Neutrophil (primary cell): ENCODE measurements at regions not wholly inside any gene's neighbourhood (a gene's known extent, or its start where the extent isn't known, plus 50 kb on each side); places are given as distances from the start of the nearest gene placed in this dataset.

ENCODE experiments used
- H3K27ac ChIP-seq: fragments of 200-600 bp; sonication (generic); 2 replicates; pipeline ENCODE4 v1.5.1; 2016; ENCODE audit warnings: mild to moderate bottlenecking, moderate library complexity
- H3K27me3 ChIP-seq: fragments of 200-600 bp; sonication (generic); 2 replicates; pipeline ENCODE4 v1.6.0; 2016; ENCODE audit warnings: mild to moderate bottlenecking
- H3K36me3 ChIP-seq: fragments of 200-600 bp; sonication (generic); 2 replicates; pipeline ENCODE4 v1.5.1; 2017
- H3K4me1 ChIP-seq, 2 experiments: fragments of 200-600 bp in 1 of 2; sonication (generic) in 1 of 2; 1 replicate in 1 of 2; 2 replicates in 1 of 2; pipeline versions ENCODE4 v1.5.1 to v1.6.1; 2013 to 2016; ENCODE audit warnings: low read depth in 1 of 2, low read length in 1 of 2, mild to moderate bottlenecking in 1 of 2, moderate library complexity in 1 of 2; ENCODE audit not compliant: control insufficient read depth in 1 of 2, insufficient read depth in 1 of 2
- H3K4me3 ChIP-seq, 2 experiments: fragments of 200-600 bp in 1 of 2; sonication (generic) in 1 of 2; 1 replicate in 1 of 2; 2 replicates in 1 of 2; pipeline ENCODE4 v1.5.1; 2013 to 2016; ENCODE audit warnings: low read depth in 1 of 2, low read length in 1 of 2, mild to moderate bottlenecking in 1 of 2, moderate library complexity in 1 of 2
- H3K9me3 ChIP-seq: fragments of 200-600 bp; sonication (generic); 2 replicates; pipeline ENCODE4 v1.5.1; 2016
- TF ChIP-seq, protein P1 (sequence below): fragments of 200-600 bp; sonication (generic); IDR thresholded peaks from 2 replicates; pipeline ENCODE4 v1.5.1; 2016; ENCODE audit warnings: antibody characterized with exemption

DNA sequence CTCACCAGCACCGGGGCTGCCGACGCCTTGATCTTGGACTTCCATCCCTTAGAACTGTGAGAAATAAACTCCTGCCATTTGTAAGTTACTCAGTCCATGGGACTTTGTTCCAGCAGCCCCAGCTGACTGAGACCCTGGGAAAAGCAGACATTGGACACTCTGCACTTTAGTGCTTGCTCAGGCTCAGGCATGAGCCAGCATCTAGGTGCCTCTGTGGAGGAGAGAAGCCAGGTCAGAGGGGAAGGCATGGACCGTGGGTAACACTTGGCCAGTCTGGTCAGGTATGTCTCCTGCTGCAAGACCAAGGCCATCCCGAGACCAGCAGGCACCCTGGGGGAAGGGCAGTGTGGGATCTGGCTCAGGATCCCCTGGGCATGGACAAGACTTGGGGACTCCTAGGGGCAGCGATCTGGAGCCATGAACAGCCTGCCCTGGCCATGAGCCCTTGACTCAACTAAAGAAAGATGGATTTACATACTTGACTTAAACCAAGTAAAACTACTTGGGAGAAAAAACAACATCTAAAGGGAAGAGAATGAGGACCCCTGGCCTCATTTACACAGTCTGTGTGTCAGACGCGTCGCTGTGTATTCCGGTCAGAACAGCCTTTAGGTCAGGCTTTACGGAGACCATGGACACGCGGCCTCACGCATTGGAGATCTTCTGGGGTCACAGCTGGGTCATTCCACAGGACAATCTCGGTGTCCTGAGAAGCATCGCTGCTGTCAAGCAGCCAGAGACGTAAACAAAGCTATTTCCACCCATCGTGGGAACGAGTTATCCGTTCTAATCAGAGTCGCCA is 497.1 kb downstream of the BRD1 start:
- no peaks in the 10 kb centered on the region for H3K36me3 ChIP-seq
- no peaks in the 10 kb centered on the region for H3K4me1 ChIP-seq
- H3K9me3 ChIP-seq, result no peaks in the 10 kb centered on the region
- TF ChIP-seq, protein P1, sequence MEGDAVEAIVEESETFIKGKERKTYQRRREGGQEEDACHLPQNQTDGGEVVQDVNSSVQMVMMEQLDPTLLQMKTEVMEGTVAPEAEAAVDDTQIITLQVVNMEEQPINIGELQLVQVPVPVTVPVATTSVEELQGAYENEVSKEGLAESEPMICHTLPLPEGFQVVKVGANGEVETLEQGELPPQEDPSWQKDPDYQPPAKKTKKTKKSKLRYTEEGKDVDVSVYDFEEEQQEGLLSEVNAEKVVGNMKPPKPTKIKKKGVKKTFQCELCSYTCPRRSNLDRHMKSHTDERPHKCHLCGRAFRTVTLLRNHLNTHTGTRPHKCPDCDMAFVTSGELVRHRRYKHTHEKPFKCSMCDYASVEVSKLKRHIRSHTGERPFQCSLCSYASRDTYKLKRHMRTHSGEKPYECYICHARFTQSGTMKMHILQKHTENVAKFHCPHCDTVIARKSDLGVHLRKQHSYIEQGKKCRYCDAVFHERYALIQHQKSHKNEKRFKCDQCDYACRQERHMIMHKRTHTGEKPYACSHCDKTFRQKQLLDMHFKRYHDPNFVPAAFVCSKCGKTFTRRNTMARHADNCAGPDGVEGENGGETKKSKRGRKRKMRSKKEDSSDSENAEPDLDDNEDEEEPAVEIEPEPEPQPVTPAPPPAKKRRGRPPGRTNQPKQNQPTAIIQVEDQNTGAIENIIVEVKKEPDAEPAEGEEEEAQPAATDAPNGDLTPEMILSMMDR, result no peak
- H3K27me3 ChIP-seq, result no peaks in the 10 kb centered on the region
- no peak overlapping the region for H3K4me3 ChIP-seq
- H3K27ac ChIP-seq, result no peak overlapping the region

DNA sequence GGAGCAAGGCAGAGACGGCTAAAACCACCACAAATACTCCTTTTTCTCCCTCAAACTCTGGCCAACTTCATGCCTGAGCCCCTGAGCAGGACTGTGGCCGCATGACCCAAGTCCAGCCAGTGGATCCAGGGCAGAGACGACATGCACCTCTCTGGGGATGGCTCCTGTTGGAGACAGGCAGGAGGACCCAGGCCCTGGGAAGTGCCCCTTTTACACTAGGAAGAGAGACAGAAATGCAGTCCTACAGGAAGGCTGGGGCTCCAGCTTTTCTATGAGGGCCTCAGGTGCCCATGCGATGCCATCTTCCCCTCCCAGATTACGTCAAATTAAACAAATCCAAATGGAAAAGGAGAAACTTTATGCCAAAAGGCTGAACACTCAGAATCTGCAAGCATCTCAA is 498.0 kb downstream of the BRD1 start:
- no peaks in the 10 kb centered on the region for H3K9me3 ChIP-seq
- H3K27me3 ChIP-seq, result no peaks in the 10 kb centered on the region
- TF ChIP-seq, protein P1, result no peak
- H3K4me3 ChIP-seq, result no peak overlapping the region
- H3K27ac ChIP-seq, result no peak overlapping the region
- H3K36me3 ChIP-seq, result no peaks in the 10 kb centered on the region
- H3K4me1 ChIP-seq, result no peaks in the 10 kb centered on the region

DNA sequence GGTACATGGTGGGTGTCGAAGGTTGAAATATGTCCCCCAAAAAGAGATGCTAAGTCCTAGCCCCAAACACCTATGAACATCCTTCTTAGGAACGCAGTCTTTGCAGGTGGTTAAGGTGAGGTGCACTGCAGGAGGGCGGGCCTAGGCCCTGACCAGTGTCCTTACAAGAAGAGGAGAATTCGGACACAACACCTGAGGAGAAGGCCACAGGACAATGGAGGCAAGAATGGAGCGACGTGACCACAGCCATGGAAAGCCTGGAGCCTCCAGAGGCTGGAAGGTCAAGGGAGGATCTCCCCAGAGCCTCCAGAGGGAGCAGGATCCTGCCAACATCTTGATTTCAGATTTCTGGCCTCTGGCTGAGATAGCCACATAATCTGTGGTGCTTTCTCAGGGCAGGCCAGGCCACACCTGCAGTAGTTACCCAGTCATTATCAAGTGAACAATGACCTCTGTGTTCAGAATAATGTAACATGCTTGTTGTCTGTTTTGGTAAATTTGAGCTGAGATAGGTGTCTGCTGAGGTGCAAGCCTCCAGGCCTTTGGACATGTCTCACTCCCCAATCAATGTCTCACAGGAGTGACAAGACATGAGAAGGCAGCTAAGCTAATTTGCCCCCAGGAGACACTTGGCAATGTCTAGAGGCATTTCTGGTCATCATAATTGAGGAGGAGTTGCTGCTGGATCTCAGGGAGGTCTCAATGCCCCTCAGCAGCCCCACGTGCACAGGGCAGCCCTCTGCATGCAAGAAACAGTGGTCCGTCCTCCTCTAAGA is 498.9 kb downstream of the BRD1 start:
- Histone ChIP-seq H3K4me3 (no peak overlapping the region), H3K36me3 (no peaks in the 10 kb centered on the region), H3K27ac (no peak overlapping the region), H3K4me1 (no peaks in the 10 kb centered on the region), H3K9me3 (no peaks in the 10 kb centered on the region), H3K27me3 (no peaks in the 10 kb centered on the region)
- TF ChIP-seq, protein P1, result no peak

DNA sequence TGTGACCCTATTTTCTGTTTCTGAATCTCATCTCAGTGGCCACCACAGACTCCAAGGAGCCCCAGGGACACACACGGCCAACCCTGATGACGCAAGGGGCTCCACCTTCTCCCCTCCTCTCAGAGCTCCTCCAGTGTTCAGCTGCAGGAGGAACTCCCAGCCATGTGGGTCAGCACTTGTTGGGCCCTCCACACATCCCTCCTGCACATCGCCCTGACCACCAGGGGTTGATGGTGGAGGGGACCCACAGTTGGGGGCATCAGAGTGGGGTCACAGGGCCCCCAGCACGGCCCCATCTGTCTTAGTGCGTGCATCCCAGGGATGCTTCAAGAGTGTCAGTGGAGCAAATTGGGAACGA is 499.6 kb downstream of the BRD1 start:
- Histone ChIP-seq H3K36me3 (no peaks in the 10 kb centered on the region), H3K27me3 (no peaks in the 10 kb centered on the region), H3K27ac (no peak overlapping the region), H3K4me1 (no peaks in the 10 kb centered on the region), H3K4me3 (no peak overlapping the region), H3K9me3 (no peaks in the 10 kb centered on the region)
- TF ChIP-seq, protein P1, result no peak

DNA sequence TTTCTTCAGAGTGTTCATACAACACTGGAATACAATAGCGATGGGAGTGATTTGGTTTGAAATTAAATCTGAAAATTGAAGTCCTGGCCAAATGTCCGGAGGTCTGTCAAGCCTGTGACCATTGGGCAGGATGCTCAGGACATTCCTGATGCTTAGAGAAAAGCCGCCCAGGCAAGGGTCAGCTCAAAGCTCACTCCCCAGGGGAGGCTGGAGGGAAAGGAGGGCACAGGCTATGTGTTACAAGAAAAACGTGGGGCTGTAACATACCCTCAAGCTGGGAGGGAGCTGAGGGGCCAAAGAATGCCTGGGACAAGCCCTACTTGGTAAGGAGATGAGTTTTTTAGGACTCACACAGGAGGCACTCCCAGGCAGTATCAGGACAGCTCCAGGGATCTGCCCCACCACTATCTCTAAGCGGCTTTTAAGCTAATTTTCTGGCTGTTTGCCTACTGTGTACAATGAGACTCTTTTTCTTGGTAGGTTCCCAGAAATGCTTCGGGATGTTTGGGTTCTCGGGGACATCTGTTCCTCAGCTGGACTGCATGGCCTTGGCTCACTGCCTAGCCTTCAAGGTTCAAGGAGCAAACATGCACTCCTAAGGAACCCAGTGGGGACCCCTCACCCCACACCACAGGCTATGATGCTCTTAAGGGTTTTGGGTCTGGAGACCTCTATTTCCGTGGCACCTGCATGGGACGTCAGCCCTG is 500.1 kb downstream of the BRD1 start:
- Histone ChIP-seq H3K27ac (no peak overlapping the region), H3K36me3 (no peaks in the 10 kb centered on the region), H3K27me3 (no peaks in the 10 kb centered on the region), H3K4me1 (no peaks in the 10 kb centered on the region), H3K9me3 (no peaks in the 10 kb centered on the region), H3K4me3 (no peak overlapping the region)
- TF ChIP-seq, protein P1, result no peak
